ENCODE measurements at regions not wholly inside any gene's neighbourhood (a gene's known extent, or its start where the extent isn't known, plus 50 kb on each side); places are given as distances from the start of the nearest gene placed in this dataset.

- no peak for DNase-seq (ENCODE audit: low spot score)
These were observed 229.0 kb upstream of the ZC3H12C start for GRCh38 chr11:109864151-109864661.

GRCh38 chr11:109864834-109865547 lies 228.2 kb upstream of the ZC3H12C start:
- DNase-seq (ENCODE audit: low spot score): no peak

- DNase-seq (ENCODE audit: low spot score): no peak
These were observed 227.5 kb upstream of the ZC3H12C start for GRCh38 chr11:109865548-109866186.

GRCh38 chr11:109867784-109868183 lies 225.4 kb upstream of the ZC3H12C start:
- no peak for DNase-seq (ENCODE audit: low spot score)

GRCh38 chr11:109869536-109869935 lies 223.7 kb upstream of the ZC3H12C start:
- DNase-seq (ENCODE audit: low spot score): no peak

GRCh38 chr11:109870297-109870696 lies 222.9 kb upstream of the ZC3H12C start:
- no peak for DNase-seq (ENCODE audit: low spot score)

- DNase-seq (ENCODE audit: low spot score): no peak
These were observed 216.1 kb upstream of the ZC3H12C start for GRCh38 chr11:109877043-109877442.

GRCh38 chr11:109884501-109884900 lies 208.7 kb upstream of the ZC3H12C start:
- DNase-seq (ENCODE audit: low spot score): no peak

GRCh38 chr11:109885006-109885405 lies 208.2 kb upstream of the ZC3H12C start:
- no peak for DNase-seq (ENCODE audit: low spot score)

GRCh38 chr11:109892321-109892794 lies 200.8 kb upstream of the ZC3H12C start:
- no peak for DNase-seq (ENCODE audit: low spot score)

GRCh38 chr11:109894242-109894641 lies 198.9 kb upstream of the ZC3H12C start:
- no peak for DNase-seq (ENCODE audit: low spot score)

GRCh38 chr11:109898592-109898991 lies 194.6 kb upstream of the ZC3H12C start:
- DNase-seq (ENCODE audit: low spot score): no peak

- DNase-seq (ENCODE audit: low spot score): no peak
These were observed 190.3 kb upstream of the ZC3H12C start for GRCh38 chr11:109902764-109903433.

GRCh38 chr11:109911488-109911887 lies 181.7 kb upstream of the ZC3H12C start:
- DNase-seq (ENCODE audit: low spot score): no peak

- DNase-seq (ENCODE audit: low spot score): no peak
These were observed 179.2 kb upstream of the ZC3H12C start for GRCh38 chr11:109914038-109914437.

- DNase-seq (ENCODE audit: low spot score): no peak
These were observed 178.2 kb upstream of the ZC3H12C start for GRCh38 chr11:109914809-109915653.

- DNase-seq (ENCODE audit: low spot score): no peak
These were observed 166.3 kb upstream of the ZC3H12C start for GRCh38 chr11:109926941-109927340.

GRCh38 chr11:109929308-109929707 lies 163.9 kb upstream of the ZC3H12C start:
- DNase-seq (ENCODE audit: low spot score): no peak

GRCh38 chr11:109933126-109933525 lies 160.1 kb upstream of the ZC3H12C start:
- no peak for DNase-seq (ENCODE audit: low spot score)

- no peak for DNase-seq (ENCODE audit: low spot score)
These were observed 159.0 kb upstream of the ZC3H12C start for GRCh38 chr11:109934151-109934550.

GRCh38 chr11:109936661-109937180 lies 156.5 kb upstream of the ZC3H12C start:
- DNase-seq (ENCODE audit: low spot score): no peak

- no peak for DNase-seq (ENCODE audit: low spot score)
These were observed 155.2 kb upstream of the ZC3H12C start for GRCh38 chr11:109937968-109938367.

Measured in AG08396 (cell line).